NCI-H748 (cell line): ENCODE measurements at regions not wholly inside any gene's neighbourhood (a gene's known extent, or its start where the extent isn't known, plus 50 kb on each side); places are given as distances from the start of the nearest gene placed in this dataset.

ENCODE experiments used
- DNase-seq: peaks from one replicate; lab custom pipeline; 2025; ENCODE audit not compliant: unreplicated experiment; lab: John Stamatoyannopoulos, UW

DNA sequence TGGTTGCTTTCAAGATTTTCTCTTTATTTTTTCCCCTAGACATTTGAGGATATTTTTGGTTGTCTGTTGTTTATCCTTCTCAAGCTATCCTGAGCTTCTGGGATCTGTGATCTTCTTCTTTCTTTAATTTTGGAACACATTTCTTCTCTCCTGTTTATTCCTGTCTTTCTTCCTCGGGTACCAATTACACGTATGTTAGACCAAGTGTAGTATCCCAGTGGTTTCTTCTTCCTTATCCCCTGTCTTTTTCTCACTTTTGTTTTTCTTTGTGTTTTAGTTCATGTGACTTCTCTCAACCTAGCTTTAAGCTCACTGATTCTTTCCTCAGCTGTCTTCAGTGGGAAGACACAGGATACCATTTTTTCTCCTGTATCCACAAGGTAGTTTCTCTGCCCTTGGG is 120.0 kb downstream of the GALR1 start:
- DNase-seq = peak; percentile 32

DNA sequence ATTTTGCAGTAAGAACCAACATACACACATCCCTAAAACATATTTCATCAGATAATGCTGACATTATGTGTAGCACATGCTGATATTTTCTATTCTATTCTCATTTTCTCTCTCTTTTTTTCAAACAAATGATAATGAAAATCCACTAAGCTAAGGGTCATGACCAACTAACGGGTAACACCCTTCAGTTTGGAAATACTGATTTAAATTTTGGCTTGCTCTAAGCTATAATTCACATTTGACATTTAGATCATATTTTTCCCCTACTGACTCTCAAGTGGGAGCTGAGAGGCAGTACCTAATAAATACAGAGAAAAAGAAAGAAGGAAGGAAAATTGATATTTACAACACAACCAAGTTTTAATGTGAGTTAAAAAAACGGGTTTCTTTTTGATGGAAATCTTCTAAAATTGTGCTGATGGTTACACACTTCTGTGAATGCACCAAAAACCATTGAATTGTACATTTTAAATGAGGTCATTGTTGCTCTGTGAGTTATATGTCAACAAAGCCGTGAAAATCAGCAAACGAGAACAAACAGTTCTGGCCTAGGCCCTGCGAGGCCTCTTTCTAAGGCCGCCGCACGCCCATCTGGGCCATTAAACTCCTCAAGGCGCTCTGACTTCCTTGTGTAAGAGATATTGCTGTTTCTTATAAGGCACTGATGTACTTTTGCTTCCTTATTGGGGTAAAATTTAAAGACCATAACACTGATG is 124.2 kb downstream of the GALR1 start:
- peak; percentile 25 for DNase-seq

DNA sequence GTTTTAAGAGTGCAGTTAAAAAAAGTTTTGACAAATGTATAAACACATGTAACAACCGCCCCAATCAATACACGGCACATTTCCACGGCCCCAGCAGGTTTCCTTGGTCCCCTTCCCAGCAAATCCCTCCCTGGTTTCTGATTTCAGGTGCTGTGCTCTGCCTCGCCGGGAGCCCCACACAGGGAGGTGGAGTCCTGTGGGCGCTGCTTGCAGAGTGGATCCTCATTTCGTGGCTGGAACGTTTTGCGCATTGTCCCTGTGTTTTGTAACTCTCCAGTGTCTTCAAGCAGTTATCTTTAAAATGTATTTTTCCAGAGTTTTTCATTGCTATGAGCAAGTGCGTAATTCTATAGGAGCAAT is 124.8 kb downstream of the GALR1 start:
- no peak for DNase-seq

DNA sequence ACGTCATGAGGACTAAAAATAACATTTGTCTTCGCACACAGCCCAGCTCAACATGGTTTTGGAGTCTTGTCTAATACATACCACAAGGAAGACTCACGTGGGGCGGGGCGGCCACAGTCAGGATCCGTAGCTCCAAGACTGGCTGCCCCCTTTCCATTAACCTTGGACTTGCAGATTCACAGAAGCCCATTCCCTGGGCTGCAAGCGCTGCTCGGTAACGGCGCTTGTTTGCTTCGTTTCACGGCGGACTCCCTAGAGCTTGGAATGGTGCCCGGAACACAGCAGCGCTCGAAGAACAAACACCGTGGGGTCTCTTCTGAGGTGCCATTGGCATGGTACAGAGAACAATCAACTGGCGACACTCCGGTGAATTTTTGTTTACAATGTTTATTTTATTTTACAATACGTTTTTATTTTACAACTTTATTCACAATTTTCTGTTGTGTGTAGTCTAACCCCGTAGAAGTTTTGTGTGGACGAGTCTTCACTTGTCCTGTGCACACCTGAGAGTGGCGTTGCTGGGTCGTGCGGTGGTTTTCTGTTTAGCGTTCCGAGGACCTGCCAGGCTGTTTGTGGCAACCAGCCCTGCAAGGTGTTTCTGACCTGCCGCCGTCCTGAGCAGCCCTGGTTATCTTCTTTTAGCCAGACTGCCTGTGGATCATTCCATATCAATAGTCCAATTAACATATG is 126.5 kb downstream of the GALR1 start:
- DNase-seq = peak; percentile 91

- peak; percentile 42 for DNase-seq
These were observed 127.1 kb downstream of the GALR1 start for GRCh38 chr18:77376733-77377094.

- no peak for DNase-seq
These were observed 128.2 kb downstream of the GALR1 start for GRCh38 chr18:77377813-77378212.

DNA sequence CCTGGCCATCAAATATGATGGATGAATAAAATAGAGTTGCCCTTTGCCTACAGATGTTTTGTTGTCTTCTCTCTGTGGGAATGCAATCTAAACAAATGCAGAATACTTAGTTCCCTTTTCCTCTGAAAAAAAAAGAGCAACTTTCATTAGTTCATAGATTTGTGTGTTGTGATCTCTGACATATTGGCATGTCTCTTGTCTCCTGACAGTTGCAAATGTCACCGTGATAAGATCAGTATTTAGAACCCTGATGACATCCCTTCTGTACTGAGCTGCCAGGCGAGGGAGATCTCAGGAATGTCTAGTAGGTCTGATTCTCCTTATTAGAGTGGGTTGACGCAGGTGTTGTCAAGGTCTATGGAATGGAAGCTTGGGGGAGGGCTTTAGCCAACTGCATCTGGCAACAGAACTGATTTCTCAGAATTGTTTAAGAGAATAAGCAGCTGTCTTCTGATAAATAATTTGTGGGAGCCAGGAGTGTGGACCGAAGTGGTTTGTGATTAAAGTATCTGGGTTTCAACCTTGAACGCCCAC is 130.4 kb downstream of the GALR1 start:
- no peak for DNase-seq

DNA sequence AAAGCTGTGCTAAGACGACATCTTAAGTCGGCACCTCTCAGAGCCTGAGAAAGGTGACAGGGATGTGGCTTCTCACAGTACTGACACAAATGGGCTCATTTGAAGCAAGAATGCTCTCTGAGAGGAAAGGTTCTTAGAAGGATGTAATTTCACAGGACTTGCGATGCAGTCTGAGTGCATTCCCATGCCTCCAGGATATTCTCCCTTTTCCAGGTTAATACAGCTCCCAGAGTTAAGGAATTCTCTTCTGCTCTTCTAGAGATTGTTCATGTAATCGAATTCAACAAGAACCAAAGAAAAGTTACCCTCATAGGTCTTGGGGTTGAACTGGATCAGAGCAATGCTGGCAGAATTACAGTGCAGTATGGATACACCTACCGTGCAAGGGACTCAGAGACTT is 131.0 kb downstream of the GALR1 start:
- no peak for DNase-seq

DNA sequence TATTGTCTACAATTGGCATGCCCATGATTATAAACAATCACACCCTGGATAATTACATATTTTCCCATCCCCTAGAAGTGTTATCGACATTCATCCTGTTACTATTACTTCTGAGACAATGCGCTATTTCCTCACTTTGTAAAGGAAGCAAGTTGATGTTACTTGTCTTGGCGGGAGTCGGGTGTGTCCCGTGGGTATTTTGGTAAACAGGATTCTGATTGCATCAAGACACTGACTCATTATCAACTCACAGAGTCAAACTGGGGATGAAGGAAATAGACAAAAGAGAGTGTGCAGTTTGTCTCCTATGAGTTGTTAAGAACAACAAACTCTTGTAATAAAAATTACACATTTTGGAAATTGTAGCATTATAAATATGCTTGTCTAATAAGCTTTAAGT is 142.7 kb downstream of the GALR1 start:
- no peak for DNase-seq

DNA sequence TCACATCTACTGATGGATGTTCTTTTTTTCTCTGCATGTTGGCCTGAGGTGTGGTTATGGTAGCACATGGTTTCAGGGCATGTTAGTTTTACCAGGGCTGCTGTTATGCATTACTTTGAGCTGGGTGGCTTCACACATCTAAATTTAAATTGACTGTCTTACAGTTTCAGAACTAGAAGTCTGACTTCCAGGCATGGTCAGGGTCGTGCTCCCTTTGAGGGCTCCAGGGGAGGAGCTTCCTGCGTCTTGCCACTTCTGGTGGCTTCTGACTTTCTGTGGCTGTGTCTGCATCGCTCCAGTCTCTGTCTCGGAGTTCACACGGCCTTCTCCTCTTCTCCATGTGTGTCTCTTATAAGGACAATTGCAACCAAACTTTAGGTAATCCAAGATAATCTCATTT is 143.9 kb downstream of the GALR1 start:
- no peak for DNase-seq

DNA sequence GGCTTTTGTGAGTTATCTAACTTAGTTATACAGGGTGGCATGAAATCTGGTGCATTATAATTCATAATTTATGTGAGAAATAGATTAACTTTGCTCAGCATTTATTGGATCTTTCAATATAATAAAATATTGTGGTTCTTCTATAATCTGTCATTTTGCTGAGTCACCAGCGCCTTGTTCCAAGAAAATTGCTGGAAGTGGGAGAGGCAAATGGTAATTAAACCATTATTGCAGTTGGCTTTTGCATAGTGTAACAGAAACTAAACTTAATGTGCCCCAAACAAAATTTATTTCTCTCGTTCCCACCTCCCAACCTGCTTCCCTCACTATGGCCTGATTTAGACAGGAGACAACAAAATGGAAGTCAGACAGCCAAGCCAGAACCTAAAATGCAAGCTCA is 146.3 kb downstream of the GALR1 start:
- DNase-seq = no peak

DNA sequence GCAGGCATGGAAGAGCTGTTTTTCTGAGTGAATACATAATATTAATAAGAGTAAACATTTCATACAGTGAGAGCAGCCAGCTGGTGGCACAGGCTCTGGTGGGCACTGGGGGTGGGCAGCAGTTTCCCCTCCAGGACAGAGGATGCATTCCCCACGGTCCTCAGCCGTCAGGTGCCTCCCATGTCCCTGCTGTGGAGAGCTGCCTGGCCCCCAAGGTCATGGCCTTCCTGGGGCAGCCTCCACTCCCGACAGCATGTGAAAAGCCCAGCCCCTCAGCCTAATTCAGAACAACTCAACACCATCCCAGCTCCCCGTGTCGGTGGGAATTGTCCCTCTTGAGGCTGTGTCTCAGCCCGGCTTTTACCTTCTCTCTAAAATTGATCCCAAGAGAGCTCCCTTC is 147.4 kb downstream of the GALR1 start:
- DNase-seq = no peak

GRCh38 chr18:77397617-77398016 is 148.0 kb downstream of the GALR1 start:
- no peak for DNase-seq

DNA sequence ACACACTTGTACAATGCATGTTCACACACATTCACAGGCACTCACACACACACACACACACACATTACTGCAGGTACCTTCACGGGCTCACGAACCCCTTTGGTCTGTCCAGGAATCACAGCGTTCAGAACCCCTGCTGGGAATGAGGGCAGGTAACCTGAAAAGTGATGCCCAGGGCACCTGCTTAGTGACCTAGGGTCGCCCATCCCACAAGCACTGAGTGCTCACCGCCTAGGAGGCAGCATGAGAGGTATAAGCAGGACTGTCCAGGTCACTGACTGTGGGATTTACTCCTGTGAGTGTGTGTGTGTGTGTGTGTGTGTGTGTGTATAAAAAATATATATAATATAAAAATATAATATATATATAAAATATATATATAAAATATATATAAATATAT is 150.9 kb downstream of the GALR1 start:
- DNase-seq = no peak

- DNase-seq = no peak
These were observed 151.5 kb downstream of the GALR1 start for GRCh38 chr18:77401173-77401572.

GRCh38 chr18:77403969-77404535 is 154.4 kb downstream of the GALR1 start:
- DNase-seq = no peak

DNA sequence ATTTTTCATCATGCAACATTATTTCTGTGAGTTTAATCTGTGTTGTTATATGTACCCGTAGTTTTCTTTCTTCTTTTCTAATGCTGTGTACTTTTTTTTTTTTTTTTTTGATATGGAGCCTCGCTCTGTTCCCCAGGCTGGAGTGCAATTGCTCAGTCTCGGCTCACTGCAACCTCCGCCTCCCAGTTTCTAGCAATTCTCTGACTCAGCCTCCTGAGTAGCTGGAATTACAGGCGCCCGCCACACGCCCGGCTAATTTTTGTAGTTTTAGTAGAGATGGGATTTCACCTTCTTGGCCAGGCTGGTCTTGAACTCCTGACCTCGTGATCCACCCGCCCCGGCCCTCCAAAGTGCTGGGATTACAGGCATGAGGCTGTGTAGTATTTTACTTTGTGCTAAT is 155.4 kb downstream of the GALR1 start:
- no peak for DNase-seq

GRCh38 chr18:77407733-77408132 is 158.1 kb downstream of the GALR1 start:
- peak; percentile 19 for DNase-seq

DNA sequence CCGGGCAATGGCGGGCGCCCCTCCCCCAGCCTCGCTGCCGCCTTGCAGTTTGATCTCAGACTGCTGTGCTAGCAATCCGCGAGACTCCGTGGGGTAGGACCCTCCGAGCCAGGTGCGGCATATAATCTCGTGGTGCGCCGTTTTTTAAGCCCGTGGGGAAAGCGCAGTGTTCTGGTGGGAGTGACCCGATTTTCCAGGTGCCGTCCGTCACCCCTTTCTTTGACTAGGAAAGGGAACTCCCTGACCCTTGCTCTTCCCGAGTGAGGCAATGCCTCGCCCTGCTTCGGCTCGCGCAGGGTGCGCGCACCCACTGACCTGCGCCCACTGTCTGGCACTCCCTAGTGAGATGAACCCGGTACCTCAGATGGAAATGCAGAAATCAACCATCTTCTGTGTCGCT is 171.9 kb downstream of the GALR1 start:
- peak; percentile 27 for DNase-seq

DNA sequence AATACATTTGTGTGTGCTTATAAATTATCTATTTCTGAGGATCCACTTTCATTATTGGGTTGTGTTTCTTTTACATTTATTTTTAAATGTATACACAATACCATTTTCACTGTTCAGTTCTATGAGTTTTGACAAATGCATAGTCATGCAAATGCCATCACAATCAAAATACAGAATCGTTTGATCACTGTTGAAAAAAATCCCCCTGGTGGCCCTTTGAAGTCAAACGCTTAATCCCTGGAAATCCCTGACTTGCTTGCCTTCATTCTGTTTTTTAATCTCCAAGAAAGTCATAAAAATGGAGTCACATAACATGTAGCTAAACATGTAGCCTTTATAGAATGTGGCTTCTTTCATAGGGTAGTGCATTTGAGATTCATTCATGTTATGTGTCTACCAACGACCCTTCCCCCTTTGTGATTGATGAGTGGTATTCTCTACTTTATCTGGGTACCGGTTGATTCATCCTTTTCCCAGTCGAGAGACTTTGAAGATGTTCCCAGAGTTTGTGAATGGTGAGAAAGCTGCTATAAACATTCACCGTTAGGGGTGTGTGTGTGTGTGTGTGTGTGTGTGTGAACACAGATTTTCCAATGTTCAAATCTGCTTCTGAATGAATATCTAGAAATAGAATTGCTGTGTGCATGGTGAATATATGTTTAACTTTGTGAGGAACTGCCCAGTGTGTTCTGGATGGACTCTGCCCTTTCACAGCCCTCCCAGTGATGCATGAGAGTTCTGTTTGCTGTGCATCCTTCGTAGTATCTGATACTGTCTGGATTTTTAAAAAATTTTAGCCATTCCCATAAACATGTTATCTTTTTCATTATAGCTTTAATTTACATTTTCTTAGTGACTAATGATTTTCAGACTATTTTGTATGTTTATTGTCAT is 173.6 kb downstream of the GALR1 start:
- DNase-seq = peak; percentile 54

DNA sequence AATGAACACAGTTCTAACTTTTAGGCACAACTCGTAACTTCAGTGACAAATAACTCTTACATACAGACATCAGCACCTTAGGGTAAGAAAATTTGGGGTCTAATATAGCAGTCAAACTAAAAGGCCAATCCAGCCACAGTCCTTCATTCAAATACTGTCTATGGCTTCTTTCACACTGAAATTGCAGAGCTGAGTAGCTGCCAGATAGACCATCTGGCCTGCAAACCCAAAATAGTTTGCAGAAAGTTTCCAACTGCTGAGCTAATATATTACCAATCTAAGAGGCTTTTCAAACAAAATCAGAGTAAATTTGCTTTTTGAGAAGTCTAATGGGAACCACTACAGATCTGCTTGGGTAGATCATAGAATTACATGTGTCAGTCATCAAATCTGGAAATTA is 183.4 kb downstream of the GALR1 start:
- no peak for DNase-seq
